NCI-H1048 (cell line): ENCODE measurements at regions not wholly inside any gene's neighbourhood (a gene's known extent, or its start where the extent isn't known, plus 50 kb on each side); places are given as distances from the start of the nearest gene placed in this dataset.

Experiments used
- DNase-seq: peaks from one replicate; lab custom pipeline; 2025; lab: John Stamatoyannopoulos, UW

DNA sequence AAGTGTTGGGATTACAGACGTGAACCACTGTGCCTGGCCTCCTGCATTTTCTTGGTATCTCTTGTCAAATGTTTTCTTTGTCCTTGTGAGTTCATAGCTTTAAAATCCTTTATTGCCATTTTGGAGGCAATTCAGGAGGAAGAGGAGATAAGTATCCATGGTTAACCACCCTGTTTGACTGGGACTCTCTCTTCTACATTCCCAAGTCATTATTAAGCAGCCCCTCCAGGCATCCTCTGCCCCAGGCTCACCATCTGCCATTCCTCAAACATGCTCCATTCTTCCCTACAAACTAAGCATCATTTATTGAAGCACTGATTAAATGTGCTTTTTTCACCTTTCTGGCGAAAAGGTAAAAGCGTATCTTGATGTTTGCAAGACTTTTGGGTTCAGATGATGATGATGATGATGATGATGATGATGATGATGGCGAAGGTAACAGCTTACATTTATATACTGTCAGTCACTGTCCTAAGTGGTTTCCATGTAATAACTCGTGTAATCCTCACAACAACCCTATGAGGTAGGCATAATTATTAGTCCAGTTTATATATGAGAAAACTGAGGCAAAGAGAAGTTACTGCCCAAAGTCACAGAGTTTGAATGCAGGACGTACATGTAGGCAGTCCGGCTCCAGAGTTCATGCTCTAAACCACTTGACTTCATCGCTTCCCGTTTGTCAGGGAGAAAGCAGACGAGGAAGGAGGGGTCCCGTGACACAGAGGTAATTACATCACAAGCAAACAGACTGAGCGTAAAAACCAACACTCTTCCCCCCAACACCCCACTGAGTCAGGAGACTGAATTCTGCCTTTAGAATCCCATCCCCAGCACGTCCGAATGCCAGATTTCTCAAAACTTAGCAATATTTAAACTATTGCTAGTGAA, 69.7 kb upstream of the ACKR3 start:
- no peak for DNase-seq

GRCh38 chr2:236501026-236501425, 68.6 kb upstream of the ACKR3 start:
- DNase-seq, result no peak

DNA sequence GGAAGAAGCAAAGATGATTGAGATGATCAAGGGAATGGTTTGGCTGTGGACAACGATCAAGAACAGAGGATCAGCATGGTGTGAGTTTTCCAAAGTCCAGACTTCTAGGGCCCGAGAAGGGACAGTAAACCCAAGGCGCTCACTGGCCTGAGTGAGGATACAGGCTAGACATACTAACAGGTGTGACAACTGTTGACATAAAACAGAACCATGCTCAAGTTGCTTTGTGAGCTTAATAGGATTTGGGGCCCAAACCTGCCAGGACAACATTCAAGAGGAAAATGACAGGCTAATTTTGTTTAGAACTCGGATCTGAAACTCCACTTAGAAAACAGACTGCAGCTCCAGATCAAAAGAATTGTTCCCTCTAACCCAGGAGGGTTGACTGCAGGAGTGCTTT, 68.1 kb upstream of the ACKR3 start:
- no peak for DNase-seq

DNA sequence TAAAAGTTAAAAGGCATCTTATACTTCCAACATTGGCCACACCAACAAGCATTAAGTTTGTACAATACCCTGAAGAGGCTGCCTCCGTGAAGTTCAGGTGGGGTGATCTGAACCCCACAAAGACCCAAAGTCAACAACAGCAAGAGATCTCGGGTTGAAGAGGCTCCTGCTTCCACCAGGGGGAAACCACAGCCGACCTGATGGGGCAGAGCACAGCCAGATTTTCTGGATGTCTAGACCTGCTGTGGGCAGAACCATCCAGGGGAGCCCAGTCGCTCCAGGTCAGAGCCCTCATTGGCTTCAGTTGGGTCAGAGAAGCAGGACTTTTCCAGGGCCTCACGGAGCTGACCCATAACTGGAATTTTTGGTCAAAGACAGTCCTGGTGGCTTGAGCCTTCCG, 66.5 kb upstream of the ACKR3 start:
- DNase-seq, result no peak

DNA sequence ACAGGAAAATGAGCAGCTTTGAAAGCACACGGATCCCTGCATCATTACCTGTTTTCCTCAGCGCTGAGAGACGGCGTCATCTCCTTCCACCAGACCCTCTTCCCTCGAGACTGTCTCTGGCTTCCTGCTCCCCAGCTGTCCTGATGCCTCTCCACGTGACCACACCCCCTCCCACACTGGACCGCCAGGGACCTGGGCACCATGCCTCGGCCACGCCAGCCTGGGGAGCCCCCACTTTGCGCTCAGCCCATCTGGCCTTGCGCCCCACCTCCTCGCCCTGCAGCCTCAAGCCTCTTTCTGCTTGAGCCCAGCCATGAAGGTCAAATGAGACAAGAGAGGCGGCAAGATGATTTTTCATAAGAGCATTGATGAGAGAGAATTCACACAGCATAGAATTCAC, 66.0 kb upstream of the ACKR3 start:
- DNase-seq, result no peak

- no peak for DNase-seq
Observed at GRCh38 chr2:236505041-236505440, 64.6 kb upstream of the ACKR3 start.

GRCh38 chr2:236505648-236506047, 64.0 kb upstream of the ACKR3 start:
- DNase-seq, result no peak

GRCh38 chr2:236507393-236508085, 62.1 kb upstream of the ACKR3 start:
- no peak for DNase-seq

DNA sequence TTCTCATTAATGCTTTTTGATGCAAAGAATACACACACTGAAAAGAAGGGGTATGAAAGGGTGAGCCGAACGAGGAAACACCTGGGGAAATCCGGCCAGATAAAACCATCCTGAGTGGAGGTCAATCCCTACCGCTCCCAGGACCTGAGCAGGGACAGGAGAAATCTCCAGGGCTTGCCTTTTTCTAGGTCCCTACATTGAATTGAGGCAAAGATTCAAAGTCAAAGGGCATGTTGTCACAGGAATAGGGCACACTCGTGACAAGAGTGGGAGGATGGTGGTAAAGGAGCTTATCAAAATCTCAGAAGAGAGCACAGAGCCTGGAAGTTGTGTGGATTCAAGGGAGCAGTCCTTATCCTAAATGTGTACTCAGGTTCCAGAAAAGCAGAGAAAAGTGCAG, 61.2 kb upstream of the ACKR3 start:
- no peak for DNase-seq

DNA sequence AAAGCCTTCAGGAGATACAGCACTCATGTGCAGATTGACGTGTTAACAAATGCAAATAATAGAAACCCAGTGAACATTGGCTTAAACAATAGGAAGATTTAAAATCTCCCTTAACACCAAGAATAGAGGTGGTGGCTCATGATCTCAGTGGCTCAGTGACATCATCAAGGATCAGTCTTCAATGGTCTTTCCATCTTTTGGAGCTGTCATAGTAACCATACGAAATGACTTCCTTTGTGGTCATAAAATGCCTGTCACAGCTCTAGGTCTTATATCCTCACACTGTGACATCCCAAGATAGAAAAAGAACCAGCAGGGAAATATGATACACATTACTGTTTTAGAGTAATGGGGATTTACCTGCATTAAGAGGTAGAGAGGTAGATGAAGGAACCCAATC, 59.6 kb upstream of the ACKR3 start:
- no peak for DNase-seq

DNA sequence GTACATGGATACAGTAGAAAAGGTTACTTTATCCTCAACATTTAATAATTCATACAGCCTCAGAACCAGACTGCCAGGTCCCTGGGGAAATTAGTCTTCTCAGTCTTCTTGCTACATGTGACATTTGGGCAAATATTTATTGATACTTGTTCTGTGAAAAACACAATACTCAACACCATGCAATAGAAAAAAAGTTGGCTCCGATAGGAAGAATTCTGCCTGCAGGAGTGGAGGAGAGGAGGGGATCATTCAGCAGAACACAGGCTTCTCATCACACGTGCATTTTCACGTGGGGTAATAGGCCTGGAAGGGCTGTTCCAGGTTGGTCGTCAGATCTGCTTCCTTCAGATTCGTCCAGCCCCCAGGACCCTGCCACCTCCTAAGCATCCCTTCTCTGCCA, 58.4 kb upstream of the ACKR3 start:
- no peak for DNase-seq

DNA sequence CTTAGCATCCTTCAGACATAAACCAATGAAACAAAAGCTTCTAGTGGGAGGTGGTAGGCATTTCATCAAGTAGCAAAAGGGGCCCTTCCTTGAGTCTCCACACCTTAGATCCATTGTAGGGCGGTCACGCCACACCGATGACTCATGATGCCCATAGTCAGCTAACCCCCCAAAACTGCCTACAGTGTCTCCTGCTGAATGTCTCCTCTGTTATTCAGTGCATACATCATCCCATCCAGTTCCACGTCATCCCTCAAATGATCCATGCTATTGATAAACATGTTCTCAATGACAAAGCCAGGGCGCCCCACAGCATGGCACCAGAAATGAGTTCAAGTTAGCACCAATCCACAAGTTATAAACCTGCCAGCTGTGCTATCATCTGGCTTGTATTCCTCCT, 57.4 kb upstream of the ACKR3 start:
- DNase-seq, result no peak

DNA sequence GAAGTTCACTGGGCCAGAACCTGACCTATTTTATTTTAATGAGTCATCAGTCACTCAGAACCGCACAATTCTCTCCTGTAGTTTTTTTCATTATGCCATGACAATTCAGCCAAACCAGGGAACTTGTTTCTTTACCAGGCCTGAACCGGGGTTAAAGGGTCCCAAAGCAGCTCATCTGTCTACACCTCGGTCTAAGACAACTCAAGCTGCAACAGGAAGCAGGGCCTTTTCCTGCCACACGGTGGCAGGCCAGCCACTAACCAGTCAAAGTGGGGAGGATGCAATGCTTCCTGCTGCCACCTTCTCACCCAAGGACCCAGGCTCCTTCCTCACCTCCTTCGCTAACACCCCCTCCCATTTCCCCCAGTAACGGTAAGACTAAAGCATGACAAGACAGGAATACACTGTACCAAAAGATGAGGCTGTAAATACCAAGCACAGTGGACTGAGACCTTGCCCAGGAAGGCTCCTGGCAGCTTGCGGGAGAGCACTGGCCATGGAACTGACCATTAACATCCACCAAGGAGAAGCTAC, 56.7 kb upstream of the ACKR3 start:
- no peak for DNase-seq

DNA sequence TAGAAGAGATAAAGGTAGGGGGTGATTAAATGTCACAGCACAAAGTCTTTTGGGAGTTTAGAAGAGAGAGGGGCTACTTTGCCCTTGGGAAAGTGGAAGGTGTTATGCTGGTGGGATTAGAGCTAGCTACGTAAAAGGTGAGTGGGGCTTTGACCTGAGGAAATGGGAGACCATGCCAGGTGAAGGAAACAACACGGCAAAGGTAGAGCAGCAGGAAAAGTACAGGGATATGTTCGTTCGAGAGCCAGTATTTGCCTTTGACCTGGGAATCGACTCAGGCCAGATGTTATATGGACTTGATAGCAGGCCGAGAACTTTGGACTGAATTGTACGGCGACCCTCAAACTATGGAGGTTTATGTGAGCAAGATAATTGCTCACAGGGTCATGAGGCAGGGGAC, 55.7 kb upstream of the ACKR3 start:
- no peak for DNase-seq

GRCh38 chr2:236516708-236517107, 52.9 kb upstream of the ACKR3 start:
- DNase-seq, result no peak

DNA sequence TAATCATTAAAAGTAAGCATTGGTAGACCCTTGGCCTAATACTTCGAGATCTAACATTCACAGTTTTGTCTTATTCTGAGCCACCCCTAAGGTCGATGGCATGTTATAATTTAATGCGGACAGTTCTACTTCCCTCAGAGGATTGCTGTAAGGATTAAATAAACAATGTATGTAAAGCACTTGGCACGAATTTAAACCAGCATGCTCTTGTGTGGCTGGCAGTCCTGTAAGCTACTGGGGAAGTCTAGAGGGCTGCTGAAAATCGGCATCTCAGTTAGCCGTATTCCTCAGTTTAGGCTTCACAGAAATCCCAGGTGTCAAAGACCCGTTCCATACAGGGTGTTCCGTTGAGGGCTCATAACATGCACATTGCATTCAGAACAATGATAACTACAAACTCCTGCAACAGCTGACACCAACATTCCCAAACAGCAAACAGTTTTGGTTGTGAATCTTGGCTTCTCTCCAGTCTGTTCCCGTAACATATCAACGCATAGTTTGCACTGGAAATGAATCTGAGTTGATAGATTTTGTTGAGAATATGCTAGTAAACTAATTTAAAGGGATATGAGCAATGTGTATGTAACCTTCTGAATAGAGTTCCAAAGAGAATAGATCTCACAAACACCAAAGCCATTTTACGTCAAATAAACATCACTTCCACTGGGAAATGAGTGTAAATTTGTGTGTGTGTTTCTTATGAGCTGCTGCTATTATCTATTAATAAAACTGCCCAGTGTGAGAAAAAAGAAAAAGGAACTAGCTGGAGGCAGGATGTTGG, 52.2 kb upstream of the ACKR3 start:
- DNase-seq, result no peak
